CD14-positive monocyte (primary cell): ENCODE measurements at regions not wholly inside any gene's neighbourhood (a gene's known extent, or its start where the extent isn't known, plus 50 kb on each side); places are given as distances from the start of the nearest gene placed in this dataset.
"Not testable (repeated sequence)": the region's sequence is repeated elsewhere in the genome, so short reads cannot be mapped to it uniquely, and the experiment has no call there.

ENCODE experiments used
- DNase-seq, 3 donors: peaks; one replicate each; pipeline ENCODE4 v3.0.0-alpha.2; 2011 to 2022
- H2AFZ ChIP-seq: 2 replicates; pipeline ENCODE4 v1.6.0; 2012; ENCODE audit warnings: mild to moderate bottlenecking, low read depth, low read length, inconsistent platforms; ENCODE audit not compliant: insufficient read depth, poor library complexity, severe bottlenecking
- H3K27ac ChIP-seq, 2 donors: 1 replicate in 1 of 2; 2 replicates in 1 of 2; pipeline ENCODE4 v1.5.1; 2012 to 2013; ENCODE audit warnings: low read length in 2 of 2, control low read depth in 1 of 2, inconsistent platforms in 1 of 2, low read depth in 1 of 2, mild to moderate bottlenecking in 1 of 2
- H3K27me3 ChIP-seq, 2 donors: one replicate each; pipeline versions ENCODE4 v1.6.0 to v1.6.1; 2011 to 2013; ENCODE audit warnings: low read length in 2 of 2; ENCODE audit not compliant: control insufficient read depth in 2 of 2, insufficient read depth in 2 of 2
- H3K36me3 ChIP-seq, 2 donors: replicated peaks in 1 of 2; 1 replicate in 1 of 2; 2 replicates in 1 of 2; pipeline versions ENCODE4 v1.5.1 to v1.6.1; 2012 to 2013; ENCODE audit warnings: low read length in 2 of 2, control low read depth in 1 of 2, inconsistent platforms in 1 of 2, mild to moderate bottlenecking in 1 of 2; ENCODE audit not compliant: insufficient read depth in 2 of 2, control insufficient read depth in 1 of 2
- H3K4me1 ChIP-seq, 2 donors: 1 replicate in 1 of 2; 2 replicates in 1 of 2; pipeline versions ENCODE4 v1.5.1 to v1.6.1; 2012 to 2013; ENCODE audit warnings: low read length in 2 of 2, control low read depth in 1 of 2, inconsistent platforms in 1 of 2, mild to moderate bottlenecking in 1 of 2, moderate library complexity in 1 of 2; ENCODE audit not compliant: insufficient read depth in 2 of 2, control insufficient read depth in 1 of 2
- H3K4me2 ChIP-seq: replicated peaks from 2 replicates; pipeline ENCODE3; 2012; ENCODE audit warnings: low read length, moderate library complexity, mild to moderate bottlenecking; ENCODE audit not compliant: poor library complexity, severe bottlenecking; ENCODE audit errors: extremely low read depth
- H3K4me3 ChIP-seq, 3 experiments: fragments of 200-600 bp in 1 of 3; sonication (generic) in 1 of 3; replicated peaks in 1 of 3; 1 replicate in 2 of 3; 2 replicates in 1 of 3; pipeline ENCODE4 v1.5.1; 2011 to 2013; ENCODE audit warnings: low read length in 3 of 3, mild to moderate bottlenecking in 3 of 3, control low read depth in 2 of 3, low read depth in 2 of 3, inconsistent platforms in 1 of 3, moderate library complexity in 1 of 3
- H3K79me2 ChIP-seq: 2 replicates; pipeline ENCODE4 v1.6.0; 2012; ENCODE audit warnings: mild to moderate bottlenecking, control low read depth, inconsistent platforms, low read length, moderate library complexity; ENCODE audit not compliant: insufficient read depth
- H3K9ac ChIP-seq: 2 replicates; pipeline ENCODE4 v1.6.0; 2017; ENCODE audit warnings: low read length, mild to moderate bottlenecking; ENCODE audit not compliant: insufficient read depth, poor library complexity, severe bottlenecking
- H3K9me3 ChIP-seq, 2 donors: replicated peaks in 1 of 2; 1 replicate in 1 of 2; 2 replicates in 1 of 2; pipeline versions ENCODE4 v1.5.1 to v1.6.1; 2012 to 2013; ENCODE audit warnings: low read length in 2 of 2, control low read depth in 1 of 2; ENCODE audit not compliant: control insufficient read depth in 1 of 2, insufficient read depth in 1 of 2
- H4K20me1 ChIP-seq: 2 replicates; pipeline ENCODE4 v1.6.0; 2012; ENCODE audit warnings: mild to moderate bottlenecking, low read length, control low read depth, moderate library complexity; ENCODE audit not compliant: insufficient read depth
- H3K27ac Mint-ChIP-seq, 7 donors: one replicate each; pipeline ENCODE4 v1.8.0; 2020; ENCODE audit warnings: mild to moderate bottlenecking in 7 of 7, mixed read lengths in 7 of 7, moderate library complexity in 6 of 7, inconsistent platforms in 2 of 7
- H3K27me3 Mint-ChIP-seq, 3 donors: one replicate each; pipeline ENCODE4 v1.8.0; 2021 to 2022; ENCODE audit warnings: low read depth in 3 of 3, mild to moderate bottlenecking in 3 of 3, mixed read lengths in 3 of 3, moderate library complexity in 3 of 3, inconsistent platforms in 1 of 3
- H3K36me3 Mint-ChIP-seq, 2 donors: one replicate each; pipeline ENCODE4 v1.8.0; 2020; ENCODE audit warnings: mixed read lengths in 2 of 2, inconsistent platforms in 1 of 2, mild to moderate bottlenecking in 1 of 2
- H3K4me1 Mint-ChIP-seq: one replicate; pipeline ENCODE4 v1.8.0; 2020; ENCODE audit warnings: mild to moderate bottlenecking, mixed read lengths
- H3K4me3 Mint-ChIP-seq, 2 donors: one replicate each; pipeline ENCODE4 v1.8.0; 2020; ENCODE audit warnings: mild to moderate bottlenecking in 2 of 2, mixed read lengths in 2 of 2, moderate library complexity in 1 of 2
- H3K9me3 Mint-ChIP-seq, 7 donors: one replicate each; pipeline ENCODE4 v1.8.0; 2020 to 2022; ENCODE audit warnings: mixed read lengths in 7 of 7, mild to moderate bottlenecking in 6 of 7, moderate library complexity in 6 of 7, inconsistent platforms in 2 of 7
- WGBS: methylation state at CpG from one replicate; pipeline ENCODE4 v1.1.5; 2013; ENCODE audit warnings: missing lambda C conversion rate; ENCODE audit not compliant: insufficient coverage; 5-methylcytosine and 5-hydroxymethylcytosine counted together
- intact Hi-C, 2 donors: fragments of 100-400 bp; cut with micrococcal nuclease; formaldehyde crosslinking; loops; one replicate each; pipeline versions ENCODE4 v1.15.0 to v1.15.1; 2023
- TF ChIP-seq, protein P1 (sequence below): fragments of 200-600 bp; IDR thresholded peaks from one replicate; pipeline ENCODE4 v1.8.0; 2022; ENCODE audit warnings: antibody characterized with exemption, mild to moderate bottlenecking

DNA sequence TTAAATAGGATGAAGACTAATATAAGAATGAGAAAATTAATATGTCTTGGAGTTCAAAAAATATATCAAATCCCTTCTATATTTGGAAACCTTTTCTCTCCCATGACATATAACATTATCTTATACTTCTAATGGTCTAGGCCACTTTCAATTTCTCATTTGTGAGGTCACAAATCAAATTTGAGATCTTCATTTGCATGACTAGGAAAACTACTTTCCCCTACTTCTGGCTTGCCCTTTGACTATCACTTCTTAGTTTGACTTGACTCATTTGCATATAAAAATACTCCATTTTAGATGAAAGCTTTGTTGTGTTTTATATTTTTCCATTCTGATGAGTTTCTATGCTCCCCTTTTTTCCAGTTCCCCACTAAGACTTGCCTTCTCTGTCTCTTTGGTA is 598.6 kb upstream of the TBL1XR1 start:
- H3K27ac ChIP-seq = no peak overlapping the region
- Mint-ChIP-seq H3K36me3 (peaks cover 0 to 1% of the 10 kb centered on the region in 2 donors), H3K27ac (no peak overlapping the region), H3K9me3 (peaks cover 0 to 3% (median 0%) of the 10 kb centered on the region in 7 donors), H3K4me1 (no peaks in the 10 kb centered on the region), H3K27me3 (peaks cover 0 to 1% (median 0%) of the 10 kb centered on the region in 3 donors), H3K4me3 (no peak overlapping the region)
- no peaks in the 10 kb centered on the region for H3K4me1 ChIP-seq
- TF ChIP-seq, protein P1, sequence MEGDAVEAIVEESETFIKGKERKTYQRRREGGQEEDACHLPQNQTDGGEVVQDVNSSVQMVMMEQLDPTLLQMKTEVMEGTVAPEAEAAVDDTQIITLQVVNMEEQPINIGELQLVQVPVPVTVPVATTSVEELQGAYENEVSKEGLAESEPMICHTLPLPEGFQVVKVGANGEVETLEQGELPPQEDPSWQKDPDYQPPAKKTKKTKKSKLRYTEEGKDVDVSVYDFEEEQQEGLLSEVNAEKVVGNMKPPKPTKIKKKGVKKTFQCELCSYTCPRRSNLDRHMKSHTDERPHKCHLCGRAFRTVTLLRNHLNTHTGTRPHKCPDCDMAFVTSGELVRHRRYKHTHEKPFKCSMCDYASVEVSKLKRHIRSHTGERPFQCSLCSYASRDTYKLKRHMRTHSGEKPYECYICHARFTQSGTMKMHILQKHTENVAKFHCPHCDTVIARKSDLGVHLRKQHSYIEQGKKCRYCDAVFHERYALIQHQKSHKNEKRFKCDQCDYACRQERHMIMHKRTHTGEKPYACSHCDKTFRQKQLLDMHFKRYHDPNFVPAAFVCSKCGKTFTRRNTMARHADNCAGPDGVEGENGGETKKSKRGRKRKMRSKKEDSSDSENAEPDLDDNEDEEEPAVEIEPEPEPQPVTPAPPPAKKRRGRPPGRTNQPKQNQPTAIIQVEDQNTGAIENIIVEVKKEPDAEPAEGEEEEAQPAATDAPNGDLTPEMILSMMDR = no peak
- H4K20me1 ChIP-seq = no peaks in the 10 kb centered on the region
- no peak overlapping the region for H2AFZ ChIP-seq
- no peak overlapping the region for H3K4me2 ChIP-seq
- H3K9me3 ChIP-seq = no peaks in the 10 kb centered on the region
- no peaks in the 10 kb centered on the region for H3K79me2 ChIP-seq
- H3K36me3 ChIP-seq = no peaks in the 10 kb centered on the region
- intact Hi-C loops = no loop called here
- no peak for DNase-seq
- no peaks in the 10 kb centered on the region for H3K27me3 ChIP-seq
- no peak overlapping the region for H3K9ac ChIP-seq
- H3K4me3 ChIP-seq = no peak overlapping the region

DNA sequence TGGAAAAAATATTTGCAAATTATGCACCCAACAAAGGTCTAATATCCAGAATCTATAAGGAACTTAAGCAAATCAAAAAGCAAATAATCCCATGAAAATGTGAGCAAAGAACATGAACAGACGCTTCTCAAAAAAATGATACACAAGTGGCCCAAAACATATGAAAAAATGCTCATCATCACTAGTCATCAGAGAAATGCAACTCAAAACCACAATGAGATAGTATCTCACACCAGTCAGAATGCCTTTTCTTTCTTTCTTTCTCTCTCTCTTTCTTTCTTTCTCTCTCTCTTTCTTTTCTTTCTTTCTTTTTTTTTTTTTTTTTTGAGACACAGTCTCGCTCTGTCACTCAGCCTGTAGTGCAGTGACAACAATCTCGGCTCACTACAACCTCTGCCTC is 602.9 kb upstream of the TBL1XR1 start:
- H3K27me3 ChIP-seq, H3K27ac Mint-ChIP-seq, H3K36me3 ChIP-seq, H3K4me2 ChIP-seq, H3K79me2 ChIP-seq, H3K9me3 ChIP-seq, intact Hi-C loops, H3K36me3 Mint-ChIP-seq, H3K4me3 Mint-ChIP-seq, H3K9me3 Mint-ChIP-seq, H3K9ac ChIP-seq, H4K20me1 ChIP-seq, DNase-seq, H3K4me3 ChIP-seq, H3K4me1 Mint-ChIP-seq, H2AFZ ChIP-seq, H3K27ac ChIP-seq, H3K27me3 Mint-ChIP-seq, H3K4me1 ChIP-seq: not testable (repeated sequence)
- WGBS = 100% methylated on average over 2 of the region's 3 CpGs
